Natural killer cell treated with Interleukin-12 subunit alpha and Interleukin-12 subunit beta and Interleukin-15 and Interleukin-18, amount 100 ng/mL, for 72 hours (primary cell): ENCODE measurements at regions not wholly inside any gene's neighbourhood (a gene's known extent, or its start where the extent isn't known, plus 50 kb on each side); places are given as distances from the start of the nearest gene placed in this dataset.

Experiments used
- ATAC-seq, 2 donors: fragments of 150-1000 bp; cut with Tn5 transposase in 1 of 2; sonication (Bioruptor Pico), chemical (Tn5 transposase) in 1 of 2; 2 replicates each; pipeline ENCODE4 v1.10.0; 2021
- DNase-seq: peaks from one replicate; pipeline ENCODE4 v3.0.0; 2022; ENCODE audit warnings: low spot score
- H3K27ac Mint-ChIP-seq, 2 donors: 1 replicate in 1 of 2; 2 replicates in 1 of 2; pipeline ENCODE4 v1.8.0; 2022; ENCODE audit warnings: mixed read lengths in 2 of 2, mild to moderate bottlenecking in 1 of 2, moderate library complexity in 1 of 2
- H3K27me3 Mint-ChIP-seq, 2 donors: 1 replicate in 1 of 2; 2 replicates in 1 of 2; pipeline ENCODE4 v1.8.0; 2022; ENCODE audit warnings: mixed read lengths in 2 of 2
- H3K36me3 Mint-ChIP-seq: one replicate; pipeline ENCODE4 v1.8.0; 2022; ENCODE audit warnings: mixed read lengths
- H3K4me1 Mint-ChIP-seq, 2 donors: 1 replicate in 1 of 2; 2 replicates in 1 of 2; pipeline ENCODE4 v1.8.0; 2022; ENCODE audit warnings: low read depth in 2 of 2, mixed read lengths in 2 of 2, mild to moderate bottlenecking in 1 of 2
- H3K4me3 Mint-ChIP-seq: one replicate; pipeline ENCODE4 v1.8.0; 2022; ENCODE audit warnings: mixed read lengths
- H3K9me3 Mint-ChIP-seq: 2 replicates; pipeline ENCODE4 v1.8.0; 2022; ENCODE audit warnings: mixed read lengths

GRCh38 chr1:29829448-29830344, 593.4 kb downstream of the PTPRU start:
- ATAC-seq (no peak), DNase-seq (no peak)
- peaks cover 2 to 9% of the 10 kb centered on the region in 2 donors for H3K27me3 Mint-ChIP-seq
- H3K4me1 Mint-ChIP-seq: no peaks in the 10 kb centered on the region
- no peaks in the 10 kb centered on the region for H3K9me3 Mint-ChIP-seq
- H3K36me3 Mint-ChIP-seq: no peaks in the 10 kb centered on the region
- H3K4me3 Mint-ChIP-seq: no peak overlapping the region
- H3K27ac Mint-ChIP-seq: no peak overlapping the region

GRCh38 chr1:29828526-29829447, 592.5 kb downstream of the PTPRU start:
- Mint-ChIP-seq H3K9me3 (no peaks in the 10 kb centered on the region), H3K27me3 (peaks cover 2 to 7% of the 10 kb centered on the region in 2 donors), H3K27ac (no peak overlapping the region), H3K4me1 (no peaks in the 10 kb centered on the region), H3K36me3 (no peaks in the 10 kb centered on the region), H3K4me3 (no peak overlapping the region)
- DNase-seq (no peak), ATAC-seq (no peak)

DNA sequence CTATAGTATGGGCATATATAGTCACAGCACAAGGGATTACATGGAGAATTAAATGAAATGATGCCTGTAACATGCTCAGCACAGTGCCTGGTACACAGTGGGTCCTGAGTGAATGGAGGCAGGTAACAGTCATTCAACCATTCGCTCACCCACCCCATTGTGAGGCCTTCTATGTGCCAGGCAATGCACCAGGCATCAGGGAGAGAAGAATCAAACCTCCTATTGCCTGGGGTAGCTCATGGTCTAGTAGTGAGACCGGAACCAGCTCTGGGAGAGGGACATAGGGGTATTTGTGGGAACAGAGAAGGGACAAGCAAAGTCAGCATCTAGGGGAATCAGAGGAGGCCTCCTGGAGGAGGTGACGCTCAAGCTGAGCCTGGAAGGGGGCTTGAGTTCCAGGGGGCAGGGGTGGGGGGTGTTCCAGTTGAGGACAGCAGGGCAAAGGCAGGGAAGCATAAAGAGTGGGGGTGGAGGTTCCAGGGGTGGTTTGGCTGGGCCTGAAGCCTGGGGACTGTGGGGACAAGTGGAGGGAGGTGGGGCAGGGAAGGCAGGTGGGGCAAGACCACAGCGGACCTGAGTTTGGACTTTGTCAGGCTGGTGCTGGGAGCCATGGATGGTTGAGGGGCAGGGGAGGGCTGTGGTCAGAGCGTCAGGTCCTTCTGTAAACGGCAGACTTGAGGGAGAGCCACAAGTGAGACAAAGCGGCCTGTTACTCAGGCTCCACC, 591.6 kb downstream of the PTPRU start:
- ATAC-seq (no peak), DNase-seq (no peak)
- Mint-ChIP-seq H3K4me1 (no peaks in the 10 kb centered on the region), H3K9me3 (no peaks in the 10 kb centered on the region), H3K36me3 (no peaks in the 10 kb centered on the region), H3K4me3 (no peak overlapping the region), H3K27me3 (peaks cover 2 to 6% of the 10 kb centered on the region in 2 donors), H3K27ac (no peak overlapping the region)

GRCh38 chr1:29827237-29827750, 591.0 kb downstream of the PTPRU start:
- no peaks in the 10 kb centered on the region for H3K36me3 Mint-ChIP-seq
- DNase-seq: no peak
- H3K27me3 Mint-ChIP-seq: peaks cover 0 to 5% of the 10 kb centered on the region in 2 donors
- no peak overlapping the region for H3K4me3 Mint-ChIP-seq
- no peak overlapping the region for H3K27ac Mint-ChIP-seq
- no peaks in the 10 kb centered on the region for H3K4me1 Mint-ChIP-seq
- no peaks in the 10 kb centered on the region for H3K9me3 Mint-ChIP-seq
- ATAC-seq: no peak

DNA sequence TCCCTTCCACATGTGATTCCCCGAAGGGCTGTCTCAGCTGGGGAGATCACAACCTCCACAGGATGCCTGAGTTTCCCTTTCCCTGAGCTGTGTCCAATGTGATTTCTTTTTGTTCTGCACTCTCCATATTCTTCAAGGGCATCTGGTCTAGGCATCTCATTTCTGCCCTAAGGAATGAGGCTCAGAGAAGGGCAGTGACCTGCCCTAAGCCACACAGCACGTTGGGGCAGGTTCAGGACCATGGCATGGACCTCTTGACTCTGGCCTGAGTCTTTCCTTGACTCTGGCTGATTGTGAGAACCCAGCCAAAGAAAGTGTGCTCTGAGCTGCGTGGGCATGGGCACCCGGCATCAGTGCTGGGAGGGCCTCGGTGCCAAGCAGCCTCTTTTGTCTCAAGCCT, 590.3 kb downstream of the PTPRU start:
- H3K9me3 Mint-ChIP-seq: no peaks in the 10 kb centered on the region
- ATAC-seq: no peak
- H3K27me3 Mint-ChIP-seq: peaks cover 0 to 7% of the 10 kb centered on the region in 2 donors
- no peak for DNase-seq
- no peak overlapping the region for H3K27ac Mint-ChIP-seq
- H3K36me3 Mint-ChIP-seq: no peaks in the 10 kb centered on the region
- H3K4me1 Mint-ChIP-seq: no peaks in the 10 kb centered on the region
- no peak overlapping the region for H3K4me3 Mint-ChIP-seq

- Mint-ChIP-seq H3K36me3 (no peaks in the 10 kb centered on the region), H3K9me3 (no peaks in the 10 kb centered on the region), H3K27me3 (peaks cover 7 to 14% of the 10 kb centered on the region in 2 donors), H3K4me3 (no peak overlapping the region), H3K4me1 (no peaks in the 10 kb centered on the region), H3K27ac (no peak overlapping the region)
- ATAC-seq (no peak), DNase-seq (no peak)
Observed at GRCh38 chr1:29825941-29826415, 589.7 kb downstream of the PTPRU start.

- no peak for ATAC-seq
- no peaks in the 10 kb centered on the region for H3K9me3 Mint-ChIP-seq
- H3K27me3 Mint-ChIP-seq: peaks cover 10 to 19% of the 10 kb centered on the region in 2 donors
- H3K4me3 Mint-ChIP-seq: no peak overlapping the region
- H3K4me1 Mint-ChIP-seq: no peaks in the 10 kb centered on the region
- H3K27ac Mint-ChIP-seq: no peak overlapping the region
- DNase-seq: no peak
- no peaks in the 10 kb centered on the region for H3K36me3 Mint-ChIP-seq
Observed at GRCh38 chr1:29825274-29825940, 589.1 kb downstream of the PTPRU start.

DNA sequence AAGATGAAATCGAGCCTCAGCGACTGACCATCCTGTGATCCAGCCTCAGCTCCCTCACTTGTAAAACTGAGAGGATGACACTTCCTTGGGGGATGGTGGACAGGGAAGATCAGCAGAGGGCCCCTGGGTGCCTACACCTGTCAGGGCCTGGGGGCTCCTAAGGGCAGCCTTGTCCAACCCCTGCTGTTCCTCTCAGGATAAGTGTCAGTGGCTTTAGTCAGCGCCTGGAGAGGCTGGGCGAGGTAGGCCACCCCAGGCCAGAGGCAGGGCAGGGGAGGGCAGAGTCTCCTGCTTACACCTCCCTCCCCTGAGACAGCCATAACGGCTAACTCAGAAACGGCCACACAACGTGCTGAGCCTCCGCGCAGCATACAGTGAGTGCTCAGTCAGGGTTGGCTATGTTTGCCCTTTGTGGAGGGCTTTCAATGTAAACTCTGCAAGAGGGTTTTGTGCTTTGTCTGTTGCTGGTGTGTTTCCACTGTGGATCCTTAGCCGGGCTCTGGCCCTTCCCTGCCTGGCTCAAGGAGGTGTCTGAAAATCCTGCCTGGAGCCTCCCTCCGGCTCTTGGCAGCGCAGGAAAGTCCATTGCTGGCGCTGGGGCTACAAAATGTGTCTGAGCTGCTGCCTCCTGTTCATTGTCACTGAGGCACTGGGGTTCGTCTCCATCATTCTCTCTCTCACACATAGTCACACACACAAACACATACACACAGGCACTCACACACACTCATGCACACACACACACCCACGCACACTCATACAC, 588.4 kb downstream of the PTPRU start:
- no peaks in the 10 kb centered on the region for H3K36me3 Mint-ChIP-seq
- no peaks in the 10 kb centered on the region for H3K4me1 Mint-ChIP-seq
- H3K4me3 Mint-ChIP-seq: no peak overlapping the region
- peaks cover 17 to 26% of the 10 kb centered on the region in 2 donors for H3K27me3 Mint-ChIP-seq
- H3K27ac Mint-ChIP-seq: no peak overlapping the region
- DNase-seq: no peak
- no peak for ATAC-seq
- no peaks in the 10 kb centered on the region for H3K9me3 Mint-ChIP-seq

DNA sequence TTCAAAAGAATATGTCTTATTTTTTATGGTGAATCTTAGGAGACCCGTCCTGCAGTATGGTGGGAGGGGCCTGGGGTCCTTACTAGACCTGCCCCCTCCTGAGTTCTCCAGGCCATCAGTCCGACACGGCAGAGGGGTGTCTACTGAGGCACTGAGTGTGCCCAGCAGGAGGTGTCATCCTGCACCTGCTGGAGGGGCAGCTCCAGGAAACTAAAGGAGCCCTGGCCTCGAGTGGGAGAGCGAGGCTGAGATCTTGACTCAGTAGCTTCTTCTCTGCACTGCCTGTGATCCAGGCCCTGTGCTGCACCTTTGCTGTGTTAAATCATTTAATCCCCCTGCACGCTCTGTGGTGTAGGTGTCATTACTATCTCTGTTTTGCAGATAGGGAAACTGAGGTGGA, 587.7 kb downstream of the PTPRU start:
- no peaks in the 10 kb centered on the region for H3K4me1 Mint-ChIP-seq
- H3K9me3 Mint-ChIP-seq: no peaks in the 10 kb centered on the region
- no peak overlapping the region for H3K27ac Mint-ChIP-seq
- H3K4me3 Mint-ChIP-seq: no peak overlapping the region
- ATAC-seq: no peak
- no peak for DNase-seq
- no peaks in the 10 kb centered on the region for H3K36me3 Mint-ChIP-seq
- peaks cover 22 to 33% of the 10 kb centered on the region in 2 donors for H3K27me3 Mint-ChIP-seq

GRCh38 chr1:29823561-29823960, 587.2 kb downstream of the PTPRU start:
- Mint-ChIP-seq H3K4me1 (no peaks in the 10 kb centered on the region), H3K9me3 (no peaks in the 10 kb centered on the region), H3K27ac (no peak overlapping the region), H3K4me3 (no peak overlapping the region), H3K36me3 (no peaks in the 10 kb centered on the region), H3K27me3 (peaks cover 25 to 38% of the 10 kb centered on the region in 2 donors)
- ATAC-seq: no peak
- no peak for DNase-seq

DNA sequence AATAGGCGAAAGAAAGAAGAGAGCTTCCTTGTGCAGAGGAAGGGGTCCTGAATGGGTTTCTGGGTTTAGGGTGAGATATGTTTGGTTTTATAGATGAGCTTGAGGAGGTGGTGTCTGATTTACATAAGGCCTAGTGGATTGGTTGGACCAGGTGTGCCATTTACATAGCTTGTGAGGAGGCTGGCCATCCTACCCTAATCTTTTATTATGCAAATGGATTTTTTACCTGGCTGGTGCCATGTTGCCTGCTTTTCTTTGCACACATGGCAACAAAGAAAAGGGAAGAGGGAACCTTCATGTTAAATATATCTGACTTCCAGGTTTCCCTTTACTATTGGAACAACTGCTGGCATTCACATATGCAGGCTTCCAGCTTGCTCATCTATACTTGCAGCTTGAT, 585.3 kb downstream of the PTPRU start:
- H3K36me3 Mint-ChIP-seq: no peaks in the 10 kb centered on the region

DNA sequence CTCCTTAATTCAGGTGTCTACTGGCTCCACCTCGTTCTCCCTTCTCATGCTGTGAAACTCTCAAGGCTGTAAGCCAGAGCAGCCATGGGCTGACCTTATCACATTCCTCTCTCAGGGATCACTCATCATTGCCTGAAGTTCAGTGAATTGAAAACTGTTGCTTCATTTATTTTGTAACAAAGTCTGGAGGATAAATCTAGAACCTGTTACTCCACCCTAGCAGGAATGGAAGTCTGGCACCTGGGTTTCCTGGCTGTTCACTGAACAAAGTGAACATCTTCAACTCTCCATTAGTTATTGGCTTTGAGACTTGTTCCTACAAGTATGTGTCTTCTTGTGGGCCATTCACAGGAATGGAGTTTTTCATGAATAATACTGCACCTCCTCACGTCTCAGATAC, 584.1 kb downstream of the PTPRU start:
- Mint-ChIP-seq H3K27me3 (peaks cover 43 to 65% of the 10 kb centered on the region in 2 donors), H3K36me3 (no peaks in the 10 kb centered on the region), H3K9me3 (no peaks in the 10 kb centered on the region), H3K4me1 (no peaks in the 10 kb centered on the region), H3K27ac (no peak overlapping the region), H3K4me3 (no peak overlapping the region)
- DNase-seq (no peak), ATAC-seq (no peak)

More for the DNA sequence above, 585.3 kb downstream of the PTPRU start:
- Mint-ChIP-seq H3K9me3 (no peaks in the 10 kb centered on the region), H3K27me3 (peaks cover 37 to 56% of the 10 kb centered on the region in 2 donors), H3K27ac (no peak overlapping the region), H3K4me1 (no peaks in the 10 kb centered on the region), H3K4me3 (no peak overlapping the region)
- ATAC-seq (no peak), DNase-seq (no peak)
